Neural cell (in vitro differentiated cells): ENCODE measurements at regions not wholly inside any gene's neighbourhood (a gene's known extent, or its start where the extent isn't known, plus 50 kb on each side); places are given as distances from the start of the nearest gene placed in this dataset.
A peak's percentile ranks its signal among the peaks of the same experiment; 100 is the strongest.

ENCODE experiments used
- H2AFZ ChIP-seq: fragments of 200-600, 300-800 bp; sonication (generic), shearing (Covaris generic); 2 replicates; pipeline ENCODE4 v1.6.0; 2014; ENCODE audit warnings: low read depth, mild to moderate bottlenecking, antibody characterized with exemption, low read length, moderate library complexity
- H3F3A ChIP-seq: fragments of 200-600 bp; shearing (Covaris generic); 2 replicates; pipeline ENCODE4 v1.6.1; 2016; ENCODE audit warnings: mild to moderate bottlenecking, moderate library complexity, mixed read lengths, antibody characterized with exemption, low read length; ENCODE audit not compliant: insufficient read depth, poor library complexity, severe bottlenecking
- H3K27ac ChIP-seq: fragments of 200-600, 300-800 bp; sonication (generic), shearing (Covaris generic); 2 replicates; pipeline ENCODE4 v1.5.1; 2014; ENCODE audit warnings: mild to moderate bottlenecking, low read length, moderate library complexity
- H3K27me3 ChIP-seq: fragments of 300-800, 200-600 bp; sonication (generic), shearing (Covaris generic); 2 replicates; pipeline ENCODE4 v1.6.0; 2014; ENCODE audit warnings: mild to moderate bottlenecking, low read depth, low read length, moderate library complexity; ENCODE audit not compliant: insufficient read depth
- H3K36me3 ChIP-seq: fragments of 300-800, 200-600 bp; sonication (generic), shearing (Covaris generic); 2 replicates; pipeline ENCODE4 v1.5.1; 2014; ENCODE audit warnings: mild to moderate bottlenecking, antibody characterized with exemption, low read length, moderate library complexity; ENCODE audit not compliant: insufficient read depth
- H3K4me2 ChIP-seq: fragments of 300-800, 200-600 bp; sonication (generic), shearing (Covaris generic); 2 replicates; pipeline ENCODE4 v1.6.0; 2014; ENCODE audit warnings: mild to moderate bottlenecking, low read length
- H3K4me3 ChIP-seq: fragments of 300-800, 200-600 bp; sonication (generic), shearing (Covaris generic); 2 replicates; pipeline ENCODE4 v1.5.1; 2014; ENCODE audit warnings: mild to moderate bottlenecking, low read length, moderate library complexity
- H3K79me2 ChIP-seq: fragments of 200-600 bp; shearing (Covaris generic); replicated peaks from 2 replicates; pipeline ENCODE4 v1.6.0; 2014; ENCODE audit warnings: mild to moderate bottlenecking, low read length, moderate library complexity; ENCODE audit not compliant: insufficient read depth
- H3K9ac ChIP-seq: fragments of 300-800, 200-600 bp; sonication (generic), shearing (Covaris generic); 2 replicates; pipeline ENCODE4 v1.6.1; 2016; ENCODE audit warnings: mild to moderate bottlenecking, low read length, mixed read lengths
- H3K9me2 ChIP-seq: fragments of 200-600 bp; shearing (Covaris generic); 2 replicates; pipeline ENCODE4 v1.6.1; 2016; ENCODE audit warnings: mild to moderate bottlenecking, low read length, mixed read lengths; ENCODE audit not compliant: insufficient read depth
- H3K9me3 ChIP-seq: fragments of 200-600, 300-800 bp; sonication (generic), shearing (Covaris generic); 2 replicates; pipeline ENCODE4 v1.6.1; 2016; ENCODE audit warnings: mild to moderate bottlenecking, mixed run types, low read length, moderate library complexity, mixed read lengths
- H4K20me1 ChIP-seq: fragments of 200-600 bp; shearing (Covaris generic); 2 replicates; pipeline ENCODE4 v1.6.1; 2016; ENCODE audit warnings: mild to moderate bottlenecking, mixed run types; ENCODE audit not compliant: insufficient read depth
- EP300 ChIP-seq: fragments of 450-650 bp; conservative IDR thresholded peaks from 2 replicates; pipeline ENCODE4 v1.6.1; 2014; ENCODE audit warnings: antibody characterized with exemption, mild to moderate bottlenecking, moderate library complexity; ENCODE audit not compliant: poor library complexity, severe bottlenecking
- EZH2 ChIP-seq: fragments of 200-600, 300-800 bp; shearing (Covaris generic), sonication (generic); IDR thresholded peaks from 2 replicates; pipeline ENCODE4 v1.6.1; 2014; ENCODE audit warnings: antibody characterized with exemption, low read length, borderline replicate concordance, mild to moderate bottlenecking; ENCODE audit not compliant: insufficient read depth, poor library complexity, severe bottlenecking
- MXI1 ChIP-seq: fragments of 450-650 bp; conservative IDR thresholded peaks from 2 replicates; pipeline ENCODE4 v1.6.1; 2014; ENCODE audit warnings: antibody characterized with exemption, mild to moderate bottlenecking; ENCODE audit not compliant: poor library complexity, severe bottlenecking
- POLR2AphosphoS5 ChIP-seq: IDR thresholded peaks from 2 replicates; pipeline ENCODE4 v1.6.1; 2012
- RAD21 ChIP-seq: fragments of 450-650 bp; conservative IDR thresholded peaks from 2 replicates; pipeline ENCODE4 v1.6.1; 2014; ENCODE audit warnings: antibody characterized with exemption, mild to moderate bottlenecking, moderate library complexity
- SMC3 ChIP-seq: fragments of 450-650 bp; conservative IDR thresholded peaks from 2 replicates; pipeline ENCODE4 v1.6.1; 2014; ENCODE audit warnings: antibody characterized with exemption, mild to moderate bottlenecking, moderate library complexity; ENCODE audit not compliant: poor library complexity
- TAF1 ChIP-seq: IDR thresholded peaks from 2 replicates; pipeline ENCODE4 v1.6.1; 2012; ENCODE audit warnings: low read depth
- TF ChIP-seq, protein P1 (sequence below): fragments of 450-650 bp; IDR thresholded peaks from 2 replicates; pipeline ENCODE4 v1.5.1; 2014; ENCODE audit warnings: antibody characterized with exemption, mild to moderate bottlenecking, moderate library complexity; ENCODE audit not compliant: poor library complexity, severe bottlenecking
- TF ChIP-seq, protein P2 (sequence below): IDR thresholded peaks from 2 replicates; pipeline ENCODE4 v1.6.1; 2012; ENCODE audit warnings: borderline replicate concordance

DNA sequence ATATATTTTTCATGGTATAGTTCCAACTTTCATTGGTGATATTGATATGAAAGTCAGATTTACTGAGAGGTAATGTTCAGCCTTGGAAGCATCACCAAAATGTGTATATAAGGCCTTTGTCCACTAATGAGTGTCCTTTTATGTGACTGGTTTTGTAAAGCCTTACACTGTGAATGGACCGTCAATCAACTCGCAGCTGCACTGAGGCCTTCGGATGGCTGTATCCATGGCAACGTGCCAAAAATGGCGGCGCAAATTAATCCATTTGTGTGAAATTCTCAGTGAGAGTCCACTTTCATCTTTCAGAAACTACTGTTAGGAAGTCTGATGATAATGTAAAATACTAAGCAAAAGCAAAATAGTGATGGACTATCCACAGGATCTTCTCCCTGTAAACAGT is 131.7 kb downstream of the SPCS3 start:
- Histone ChIP-seq H3K36me3 (no peaks in the 10 kb centered on the region), H4K20me1 (no peaks in the 10 kb centered on the region), H3K9me2 (no peaks in the 10 kb centered on the region), H3K27me3 (no peaks in the 10 kb centered on the region), H3F3A (no peaks in the 10 kb centered on the region), H3K27ac (peak overlapping the region; percentile 72), H3K4me3 (peak overlapping the region; percentile 21), H3K79me2 (no peaks in the 10 kb centered on the region), H2AFZ (no peak overlapping the region), H3K4me2 (peak overlapping the region; percentile 36), H3K9ac (no peak overlapping the region), H3K9me3 (no peaks in the 10 kb centered on the region)
- TF ChIP-seq EZH2 (no peak), SMC3 (no peak), EP300 (peak; percentile 72), RAD21 (no peak), POLR2AphosphoS5 (peak; percentile 48), TAF1 (no peak), MXI1 (no peak)
- TF ChIP-seq, protein P1, sequence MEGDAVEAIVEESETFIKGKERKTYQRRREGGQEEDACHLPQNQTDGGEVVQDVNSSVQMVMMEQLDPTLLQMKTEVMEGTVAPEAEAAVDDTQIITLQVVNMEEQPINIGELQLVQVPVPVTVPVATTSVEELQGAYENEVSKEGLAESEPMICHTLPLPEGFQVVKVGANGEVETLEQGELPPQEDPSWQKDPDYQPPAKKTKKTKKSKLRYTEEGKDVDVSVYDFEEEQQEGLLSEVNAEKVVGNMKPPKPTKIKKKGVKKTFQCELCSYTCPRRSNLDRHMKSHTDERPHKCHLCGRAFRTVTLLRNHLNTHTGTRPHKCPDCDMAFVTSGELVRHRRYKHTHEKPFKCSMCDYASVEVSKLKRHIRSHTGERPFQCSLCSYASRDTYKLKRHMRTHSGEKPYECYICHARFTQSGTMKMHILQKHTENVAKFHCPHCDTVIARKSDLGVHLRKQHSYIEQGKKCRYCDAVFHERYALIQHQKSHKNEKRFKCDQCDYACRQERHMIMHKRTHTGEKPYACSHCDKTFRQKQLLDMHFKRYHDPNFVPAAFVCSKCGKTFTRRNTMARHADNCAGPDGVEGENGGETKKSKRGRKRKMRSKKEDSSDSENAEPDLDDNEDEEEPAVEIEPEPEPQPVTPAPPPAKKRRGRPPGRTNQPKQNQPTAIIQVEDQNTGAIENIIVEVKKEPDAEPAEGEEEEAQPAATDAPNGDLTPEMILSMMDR, result no peak
- TF ChIP-seq, protein P2, sequence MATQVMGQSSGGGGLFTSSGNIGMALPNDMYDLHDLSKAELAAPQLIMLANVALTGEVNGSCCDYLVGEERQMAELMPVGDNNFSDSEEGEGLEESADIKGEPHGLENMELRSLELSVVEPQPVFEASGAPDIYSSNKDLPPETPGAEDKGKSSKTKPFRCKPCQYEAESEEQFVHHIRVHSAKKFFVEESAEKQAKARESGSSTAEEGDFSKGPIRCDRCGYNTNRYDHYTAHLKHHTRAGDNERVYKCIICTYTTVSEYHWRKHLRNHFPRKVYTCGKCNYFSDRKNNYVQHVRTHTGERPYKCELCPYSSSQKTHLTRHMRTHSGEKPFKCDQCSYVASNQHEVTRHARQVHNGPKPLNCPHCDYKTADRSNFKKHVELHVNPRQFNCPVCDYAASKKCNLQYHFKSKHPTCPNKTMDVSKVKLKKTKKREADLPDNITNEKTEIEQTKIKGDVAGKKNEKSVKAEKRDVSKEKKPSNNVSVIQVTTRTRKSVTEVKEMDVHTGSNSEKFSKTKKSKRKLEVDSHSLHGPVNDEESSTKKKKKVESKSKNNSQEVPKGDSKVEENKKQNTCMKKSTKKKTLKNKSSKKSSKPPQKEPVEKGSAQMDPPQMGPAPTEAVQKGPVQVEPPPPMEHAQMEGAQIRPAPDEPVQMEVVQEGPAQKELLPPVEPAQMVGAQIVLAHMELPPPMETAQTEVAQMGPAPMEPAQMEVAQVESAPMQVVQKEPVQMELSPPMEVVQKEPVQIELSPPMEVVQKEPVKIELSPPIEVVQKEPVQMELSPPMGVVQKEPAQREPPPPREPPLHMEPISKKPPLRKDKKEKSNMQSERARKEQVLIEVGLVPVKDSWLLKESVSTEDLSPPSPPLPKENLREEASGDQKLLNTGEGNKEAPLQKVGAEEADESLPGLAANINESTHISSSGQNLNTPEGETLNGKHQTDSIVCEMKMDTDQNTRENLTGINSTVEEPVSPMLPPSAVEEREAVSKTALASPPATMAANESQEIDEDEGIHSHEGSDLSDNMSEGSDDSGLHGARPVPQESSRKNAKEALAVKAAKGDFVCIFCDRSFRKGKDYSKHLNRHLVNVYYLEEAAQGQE, result peak; percentile 14

DNA sequence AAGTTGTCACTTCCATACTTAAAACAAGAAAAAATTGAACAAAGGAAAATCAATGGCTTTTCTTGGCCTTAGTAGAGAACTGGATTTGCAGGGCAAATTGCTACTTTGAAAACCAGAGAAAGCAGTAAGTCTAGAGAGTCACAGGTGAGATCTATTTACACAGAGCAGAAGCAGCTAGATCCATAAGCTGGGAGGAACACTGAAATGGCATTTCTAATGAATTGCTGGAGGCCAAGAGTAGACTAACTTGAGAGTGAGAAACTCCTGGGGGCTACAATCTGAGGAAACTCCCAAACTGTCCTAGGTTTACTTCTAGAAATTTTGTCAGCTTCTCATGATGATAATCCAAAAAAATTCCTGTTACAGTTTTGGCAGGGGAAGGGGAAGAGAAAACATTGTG is 133.3 kb downstream of the SPCS3 start:
- Histone ChIP-seq H3K4me2 (no peak overlapping the region), H3K9ac (no peak overlapping the region), H4K20me1 (no peaks in the 10 kb centered on the region), H2AFZ (no peak overlapping the region), H3K79me2 (no peaks in the 10 kb centered on the region), H3K9me2 (no peaks in the 10 kb centered on the region), H3F3A (no peaks in the 10 kb centered on the region), H3K27me3 (no peaks in the 10 kb centered on the region), H3K4me3 (no peak overlapping the region), H3K9me3 (no peaks in the 10 kb centered on the region), H3K36me3 (no peaks in the 10 kb centered on the region), H3K27ac (no peak overlapping the region)
- TF ChIP-seq, protein P1, result no peak
- TF ChIP-seq TAF1, result no peak
- no peak for TF ChIP-seq RAD21
